ENCODE measurements at regions not wholly inside any gene's neighbourhood (a gene's known extent, or its start where the extent isn't known, plus 50 kb on each side); places are given as distances from the start of the nearest gene placed in this dataset. TPM values are rescaled to one million over a fixed set of nuclear protein-coding genes. Genes with fewer than 3 reads are reported as not detected.
"Not testable (repeated sequence)": the region's sequence is repeated elsewhere in the genome, so short reads cannot be mapped to it uniquely, and the experiment has no call there.

DNA sequence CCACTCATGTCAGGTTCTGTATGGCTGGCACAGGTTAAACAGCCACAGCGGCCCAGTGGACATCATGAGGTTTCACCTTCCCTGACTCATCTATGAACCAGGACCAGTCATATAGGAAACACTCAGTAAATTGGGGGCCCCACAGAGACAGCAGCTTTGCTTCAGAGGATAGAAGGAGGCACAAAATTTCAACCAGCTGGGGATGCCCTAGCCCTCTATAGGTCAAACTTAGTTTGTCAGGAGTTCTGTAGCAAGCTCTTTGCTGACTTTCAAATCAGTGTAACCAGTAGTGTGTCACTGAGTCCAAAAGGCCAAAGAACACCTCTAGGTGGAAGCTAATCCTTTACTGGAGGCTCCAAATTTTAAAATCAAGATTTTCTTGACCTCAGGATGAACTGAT, 4157.8 kb upstream of the TPTE start:
- not testable (repeated sequence) for DNase-seq (ENCODE audit: low read depth)

DNA sequence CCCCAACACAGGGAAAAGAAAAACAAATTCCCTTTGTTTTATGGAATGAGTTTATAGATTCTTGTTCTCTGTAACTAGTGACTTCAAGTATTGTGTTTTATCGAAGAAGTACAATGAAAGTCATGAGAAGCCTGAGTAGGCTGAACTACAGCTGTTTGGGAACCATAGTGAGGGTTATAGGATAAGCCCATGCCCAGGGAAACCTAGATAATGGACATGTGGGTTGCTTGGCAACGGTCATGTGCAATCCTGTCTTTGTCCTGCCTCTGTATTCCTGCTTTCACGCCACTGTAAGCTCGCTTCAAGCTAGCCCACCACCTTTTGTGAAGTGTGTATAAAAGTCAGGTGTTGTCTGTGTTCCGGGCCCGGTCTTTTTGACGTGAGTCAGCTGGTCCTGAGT, 4152.6 kb upstream of the TPTE start:
- peak; percentile 45 for DNase-seq (ENCODE audit: low read depth)

DNA sequence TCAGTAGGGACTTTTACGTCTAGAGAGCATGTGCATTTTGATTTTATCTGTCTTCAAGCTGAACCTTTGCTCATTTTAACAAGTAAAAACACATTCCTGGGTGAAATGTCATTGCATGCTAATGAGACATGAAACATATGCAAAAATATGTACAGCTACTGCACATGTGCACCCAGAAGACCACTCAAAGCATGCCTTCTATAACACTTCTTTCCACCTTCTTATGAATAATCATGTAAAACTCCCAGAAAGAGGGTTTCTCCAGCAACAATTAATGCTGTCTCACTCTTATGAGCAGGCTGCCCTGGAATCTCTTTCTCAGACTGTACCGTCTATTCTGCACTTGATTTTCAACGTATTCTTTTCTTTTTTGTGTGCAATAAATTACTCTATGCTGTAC, 4148.1 kb upstream of the TPTE start:
- DNase-seq (ENCODE audit: low read depth): peak; percentile 8

DNA sequence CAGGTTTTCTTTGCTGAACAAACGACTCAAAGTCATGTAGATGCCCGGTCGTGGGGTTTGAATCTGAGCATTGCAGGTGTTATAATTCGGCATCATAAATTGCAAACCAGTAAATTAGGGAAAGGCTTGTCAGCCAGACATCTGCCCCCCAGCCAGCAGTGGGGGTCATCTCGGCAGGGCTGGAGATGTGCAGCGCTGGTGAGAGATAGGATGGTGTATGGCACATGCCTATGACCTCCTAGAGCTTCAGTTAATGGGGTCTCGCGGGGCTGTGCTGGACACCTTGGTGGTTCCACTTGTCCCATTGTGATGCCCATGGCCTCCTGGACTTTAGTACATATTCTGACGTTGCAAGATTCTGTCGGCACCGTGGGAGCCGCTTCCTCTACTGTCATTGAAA, 4147.2 kb upstream of the TPTE start:
- DNase-seq (ENCODE audit: low read depth): peak; percentile 6

DNA sequence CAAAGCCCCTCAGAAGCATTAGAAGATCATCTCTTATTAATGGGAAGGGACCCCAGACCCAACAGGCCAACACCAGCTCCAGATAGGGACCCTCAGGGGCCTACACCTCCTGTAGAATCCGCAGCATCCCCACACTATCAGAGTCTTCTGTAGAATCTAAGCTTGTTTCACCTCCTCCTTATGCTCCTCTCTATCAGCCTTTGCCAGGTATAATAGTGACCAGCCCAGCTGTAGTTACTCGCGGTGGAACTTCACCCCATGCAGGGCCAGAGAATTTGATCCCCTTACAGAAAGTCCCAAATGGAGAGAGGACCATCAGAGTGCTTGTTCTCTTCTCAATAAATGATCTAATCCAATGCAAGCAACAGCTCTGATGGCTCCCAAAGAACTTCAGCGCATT, 4146.5 kb upstream of the TPTE start:
- not testable (repeated sequence) for DNase-seq (ENCODE audit: low read depth)

DNA sequence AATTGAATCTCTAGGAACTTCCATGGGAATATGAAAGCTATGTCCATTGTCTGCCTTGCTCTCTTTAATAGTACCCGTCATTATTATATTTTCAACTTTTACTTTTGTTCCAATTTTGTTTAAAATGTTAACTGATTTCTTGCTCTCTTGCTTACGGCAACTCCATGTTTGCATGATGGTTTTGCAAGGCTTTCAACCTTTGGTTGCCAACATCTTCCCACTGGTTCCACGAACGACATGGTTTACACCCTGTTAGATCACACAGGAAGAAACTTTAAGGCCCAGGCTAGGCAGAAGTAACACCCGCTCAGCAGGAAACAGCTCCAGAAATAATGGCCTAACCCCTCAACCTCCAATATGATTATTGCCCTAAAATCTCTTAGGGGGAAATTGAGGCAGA, 4145.6 kb upstream of the TPTE start:
- DNase-seq (ENCODE audit: low read depth): not testable (repeated sequence)

DNA sequence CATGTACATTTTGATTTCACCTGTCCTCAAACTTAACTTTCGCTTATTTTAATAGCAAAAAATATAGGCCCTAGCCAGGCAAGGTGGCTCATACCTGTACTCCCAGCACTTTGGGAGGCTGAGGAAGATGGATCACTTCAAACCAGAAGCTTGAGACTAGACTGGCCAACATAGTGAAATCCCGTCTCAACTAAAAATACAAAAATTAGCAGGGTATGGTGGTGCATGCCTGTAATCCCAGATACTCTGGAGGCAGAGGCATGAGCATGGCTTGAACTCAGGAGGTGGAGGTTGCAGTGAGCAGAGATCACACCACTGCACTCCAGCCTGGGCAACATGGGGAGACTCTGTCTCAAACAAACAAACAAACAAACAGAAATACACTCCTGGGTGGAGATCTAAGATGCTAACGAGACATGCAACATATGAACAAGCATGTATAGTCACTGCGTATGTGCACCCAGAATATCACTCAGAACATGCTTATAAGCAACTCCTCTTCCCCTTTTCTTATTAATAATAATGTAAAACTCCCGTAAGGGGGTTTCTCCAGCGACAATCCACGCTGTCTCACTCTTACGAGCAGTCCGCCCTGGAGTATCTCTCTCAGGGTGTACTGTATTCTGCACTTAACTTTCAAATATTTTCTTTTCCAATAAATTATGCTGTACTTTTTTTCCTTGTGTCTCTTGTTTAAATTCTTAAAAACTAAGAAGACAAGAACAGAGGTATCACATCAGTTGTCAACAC, 4144.9 kb upstream of the TPTE start:
- DNase-seq (ENCODE audit: low read depth): not testable (repeated sequence)

Small RNA genes lying in the stretch of these regions (small RNA-seq; reads per million reads assigned to genes)
- not detected for gene RF00019

All from HT1080 (cell line).